Stimulated activated CD4-positive, alpha-beta T cell treated with anti-CD3 and anti-CD28 coated beads, Interleukin-2, amount 100 ng/mL, for 24 hours (primary cell): ENCODE measurements at regions not wholly inside any gene's neighbourhood (a gene's known extent, or its start where the extent isn't known, plus 50 kb on each side); places are given as distances from the start of the nearest gene placed in this dataset.
A peak's percentile ranks its signal among the peaks of the same experiment; 100 is the strongest.

Experiments used
- DNase-seq, 2 donors: peaks; one replicate each; pipeline ENCODE4 v3.0.0-alpha.2; 2020

GRCh38 chr3:157573780-157574378 lies 70.7 kb upstream of the VEPH1 start:
- no peak for DNase-seq

- no peak for DNase-seq
Measured at GRCh38 chr3:157573281-157573680, 70.1 kb upstream of the VEPH1 start.

GRCh38 chr3:157572559-157573270 lies 69.5 kb upstream of the VEPH1 start:
- peak in 1 of 2 donors; percentile 3 for DNase-seq

GRCh38 chr3:157566596-157566995 lies 63.4 kb upstream of the VEPH1 start:
- DNase-seq, result no peak

- DNase-seq, result no peak
Measured at GRCh38 chr3:157559401-157559800, 56.2 kb upstream of the VEPH1 start.
